ENCODE measurements at regions not wholly inside any gene's neighbourhood (a gene's known extent, or its start where the extent isn't known, plus 50 kb on each side); places are given as distances from the start of the nearest gene placed in this dataset.

- H3K27me3 ChIP-seq, result no peaks in the 10 kb centered on the region
- no peak for TF ChIP-seq CTCF (IDR thresholded peaks at IDR 0.05)
- H3K4me3 ChIP-seq, result no peak overlapping the region
- no peak overlapping the region for H3K27ac ChIP-seq
- no peak for DNase-seq (ENCODE audit: low spot score in 2 of 2)
- no peaks in the 10 kb centered on the region for H3K36me3 ChIP-seq
- intact Hi-C loops (cut with DNase I), result no loop called here
- peaks cover 6 to 27% of the 10 kb centered on the region in 2 donors for H3K4me1 ChIP-seq
- no peaks in the 10 kb centered on the region for H3K9me3 ChIP-seq
Measured at GRCh38 chr6:144335311-144335861, 50.3 kb downstream of the UTRN start.

GRCh38 chr6:144335914-144336313, 50.8 kb downstream of the UTRN start:
- Histone ChIP-seq H3K4me1 (peaks cover 6 to 31% of the 10 kb centered on the region in 2 donors), H3K27me3 (no peaks in the 10 kb centered on the region), H3K9me3 (no peaks in the 10 kb centered on the region), H3K36me3 (no peaks in the 10 kb centered on the region), H3K4me3 (no peak overlapping the region), H3K27ac (no peak overlapping the region)
- DNase-seq (ENCODE audit: low spot score in 2 of 2), result no peak
- intact Hi-C loops (cut with DNase I), result no loop called here
- no peak for TF ChIP-seq CTCF (IDR thresholded peaks at IDR 0.05)

- H3K36me3 ChIP-seq, result no peaks in the 10 kb centered on the region
- H3K4me1 ChIP-seq, result peaks cover 6 to 36% of the 10 kb centered on the region in 2 donors
- TF ChIP-seq CTCF (IDR thresholded peaks at IDR 0.05), result no peak
- DNase-seq (ENCODE audit: low spot score in 2 of 2), result no peak
- H3K27me3 ChIP-seq, result no peaks in the 10 kb centered on the region
- H3K4me3 ChIP-seq, result no peak overlapping the region
- intact Hi-C loops (cut with DNase I), result no loop called here
- H3K9me3 ChIP-seq, result no peaks in the 10 kb centered on the region
- no peak overlapping the region for H3K27ac ChIP-seq
Measured at GRCh38 chr6:144336900-144337299, 51.8 kb downstream of the UTRN start.

- H3K4me1 ChIP-seq, result peaks cover 6 to 36% of the 10 kb centered on the region in 2 donors
- DNase-seq (ENCODE audit: low spot score in 2 of 2), result no peak
- no peak for TF ChIP-seq CTCF (IDR thresholded peaks at IDR 0.05)
- no peaks in the 10 kb centered on the region for H3K9me3 ChIP-seq
- intact Hi-C loops (cut with DNase I), result no loop called here
- H3K4me3 ChIP-seq, result no peak overlapping the region
- no peaks in the 10 kb centered on the region for H3K27me3 ChIP-seq
- H3K36me3 ChIP-seq, result no peaks in the 10 kb centered on the region
- H3K27ac ChIP-seq, result no peak overlapping the region
Measured at GRCh38 chr6:144338474-144338873, 53.3 kb downstream of the UTRN start.

- peaks cover 6 to 36% of the 10 kb centered on the region in 2 donors for H3K4me1 ChIP-seq
Measured at GRCh38 chr6:144338951-144339700, 54.0 kb downstream of the UTRN start.

More at GRCh38 chr6:144338951-144339700, 54.0 kb downstream of the UTRN start:
- Histone ChIP-seq H3K4me3 (no peak overlapping the region), H3K36me3 (no peaks in the 10 kb centered on the region), H3K9me3 (no peaks in the 10 kb centered on the region), H3K27me3 (no peaks in the 10 kb centered on the region), H3K27ac (no peak overlapping the region)
- intact Hi-C loops (cut with DNase I), result no loop called here
- TF ChIP-seq CTCF (IDR thresholded peaks at IDR 0.05), result no peak
- DNase-seq (ENCODE audit: low spot score in 2 of 2), result no peak

Data from ascending aorta (tissue), 2 donors.